CD4-positive, alpha-beta T cell treated with Interleukin-6 for 4 hours (primary cell): ENCODE measurements at regions not wholly inside any gene's neighbourhood (a gene's known extent, or its start where the extent isn't known, plus 50 kb on each side); places are given as distances from the start of the nearest gene placed in this dataset.

Experiments
- DNase-seq: peaks from one replicate; pipeline ENCODE4 v3.0.0-alpha.2; 2020; ENCODE audit warnings: mixed read lengths

- DNase-seq: no peak
Measured at GRCh38 chr10:78736926-78737630, 331.7 kb upstream of the ZMIZ1 start.

- no peak for DNase-seq
Measured at GRCh38 chr10:78737883-78738856, 330.6 kb upstream of the ZMIZ1 start.

- no peak for DNase-seq
Measured at GRCh38 chr10:78738861-78739260, 329.9 kb upstream of the ZMIZ1 start.

- DNase-seq: no peak
Measured at GRCh38 chr10:78739444-78740053, 329.2 kb upstream of the ZMIZ1 start.

- DNase-seq: no peak
Measured at GRCh38 chr10:78740976-78741915, 327.5 kb upstream of the ZMIZ1 start.

- no peak for DNase-seq
Measured at GRCh38 chr10:78742406-78742729, 326.4 kb upstream of the ZMIZ1 start.

- peak; percentile 6 for DNase-seq
Measured at GRCh38 chr10:78742730-78743615, 325.8 kb upstream of the ZMIZ1 start.

- DNase-seq: no peak
Measured at GRCh38 chr10:78744056-78744455, 324.7 kb upstream of the ZMIZ1 start.

GRCh38 chr10:78744491-78745090 is 324.2 kb upstream of the ZMIZ1 start:
- no peak for DNase-seq

- DNase-seq: no peak
Measured at GRCh38 chr10:78745441-78745840, 323.3 kb upstream of the ZMIZ1 start.

GRCh38 chr10:78746155-78746763 is 322.5 kb upstream of the ZMIZ1 start:
- DNase-seq: no peak

- DNase-seq: no peak
Measured at GRCh38 chr10:78747401-78748234, 321.1 kb upstream of the ZMIZ1 start.

GRCh38 chr10:78748235-78748533 is 320.6 kb upstream of the ZMIZ1 start:
- DNase-seq: no peak

GRCh38 chr10:78749200-78749599 is 319.6 kb upstream of the ZMIZ1 start:
- no peak for DNase-seq

- no peak for DNase-seq
Measured at GRCh38 chr10:78749898-78750297, 318.9 kb upstream of the ZMIZ1 start.

GRCh38 chr10:78750418-78750817 is 318.3 kb upstream of the ZMIZ1 start:
- DNase-seq: no peak

- DNase-seq: no peak
Measured at GRCh38 chr10:78751716-78752115, 317.1 kb upstream of the ZMIZ1 start.

GRCh38 chr10:78752221-78752620 is 316.5 kb upstream of the ZMIZ1 start:
- no peak for DNase-seq

- DNase-seq: no peak
Measured at GRCh38 chr10:78752708-78753107, 316.1 kb upstream of the ZMIZ1 start.
